Naive thymus-derived CD8-positive, alpha-beta T cell (primary cell): ENCODE measurements at regions not wholly inside any gene's neighbourhood (a gene's known extent, or its start where the extent isn't known, plus 50 kb on each side); places are given as distances from the start of the nearest gene placed in this dataset.
"Not testable (repeated sequence)": the region's sequence is repeated elsewhere in the genome, so short reads cannot be mapped to it uniquely, and the experiment has no call there.

ENCODE experiments used
- ATAC-seq, 2 donors: fragments of 150-1000 bp; cut with Tn5 transposase in 1 of 2; sonication (Bioruptor Pico), chemical (Tn5 transposase) in 1 of 2; 1 replicate in 1 of 2; 2 replicates in 1 of 2; pipeline ENCODE4 v1.10.0; 2021; ENCODE audit warnings: mild to moderate bottlenecking in 2 of 2, moderate library complexity in 2 of 2
- POLR2A ChIA-PET: fragments of 350-600 bp; sonication (Branson Sonifier 250); formaldehyde crosslinking; loops from one replicate; lab custom pipeline; 2021; ENCODE audit warnings: antibody characterized with exemption; lab: Charles Lee
- DNase-seq, 10 donors: peaks; one replicate each; pipeline versions ENCODE4 v3.0.0 to v3.0.0-alpha.2; 2020 to 2022
- H3K27ac Mint-ChIP-seq, 10 donors: one replicate each; pipeline ENCODE4 v1.8.0; 2020 to 2022; ENCODE audit warnings: mild to moderate bottlenecking in 10 of 10, mixed read lengths in 10 of 10, moderate library complexity in 4 of 10, inconsistent platforms in 1 of 10
- H3K27me3 Mint-ChIP-seq, 5 donors: one replicate each; pipeline ENCODE4 v1.8.0; 2021 to 2022; ENCODE audit warnings: mixed read lengths in 5 of 5
- H3K36me3 Mint-ChIP-seq, 3 donors: one replicate each; pipeline ENCODE4 v1.8.0; 2020 to 2022; ENCODE audit warnings: mixed read lengths in 3 of 3, mild to moderate bottlenecking in 2 of 3, inconsistent platforms in 1 of 3
- H3K4me1 Mint-ChIP-seq, 4 donors: one replicate each; pipeline ENCODE4 v1.8.0; 2021 to 2022; ENCODE audit warnings: mixed read lengths in 4 of 4
- H3K4me3 Mint-ChIP-seq, 10 donors: one replicate each; pipeline ENCODE4 v1.8.0; 2020 to 2022; ENCODE audit warnings: mild to moderate bottlenecking in 10 of 10, mixed read lengths in 10 of 10, moderate library complexity in 6 of 10, inconsistent platforms in 1 of 10
- H3K9me3 Mint-ChIP-seq, 9 donors: one replicate each; pipeline ENCODE4 v1.8.0; 2020 to 2022; ENCODE audit warnings: mixed read lengths in 9 of 9, mild to moderate bottlenecking in 3 of 9, inconsistent platforms in 1 of 9, moderate library complexity in 1 of 9

- POLR2A ChIA-PET, result no interaction called here
- H3K4me1 Mint-ChIP-seq, result no peaks in the 10 kb centered on the region
- H3K9me3 Mint-ChIP-seq, result peaks cover 0 to 26% (median 5%) of the 10 kb centered on the region in 9 donors
- H3K36me3 Mint-ChIP-seq, result no peaks in the 10 kb centered on the region
- DNase-seq, result no peak
- H3K4me3 Mint-ChIP-seq, result no peak overlapping the region
- no peak for ATAC-seq
- H3K27ac Mint-ChIP-seq, result no peak overlapping the region
- peaks cover 0 to 6% (median 0%) of the 10 kb centered on the region in 5 donors for H3K27me3 Mint-ChIP-seq
Observed at GRCh38 chr4:72797486-72797885, 228.5 kb upstream of the ADAMTS3 start.

DNA sequence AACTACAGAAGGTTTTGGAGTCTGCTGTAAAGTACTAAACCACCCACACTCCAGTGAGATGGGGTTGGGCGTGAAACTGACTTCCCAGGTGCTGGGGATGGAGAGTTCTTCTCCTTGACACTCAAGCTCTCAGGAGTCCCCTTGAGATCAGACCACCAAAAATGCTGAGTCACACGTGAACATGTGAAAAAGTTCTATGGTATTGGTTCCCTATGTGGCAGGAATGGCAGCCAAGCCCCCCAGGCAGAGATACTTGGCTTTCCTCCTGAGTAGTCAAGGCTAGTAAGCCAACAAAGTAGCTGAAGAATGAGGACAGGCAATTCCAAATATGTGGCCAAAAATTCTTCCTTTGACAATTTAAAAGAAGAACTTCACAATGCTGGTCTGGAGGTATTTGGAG lies 222.0 kb upstream of the ADAMTS3 start:
- Mint-ChIP-seq H3K9me3 (peaks cover 0 to 19% (median 2%) of the 10 kb centered on the region in 9 donors), H3K27me3 (peaks cover 3 to 13% (median 9%) of the 10 kb centered on the region in 5 donors), H3K27ac (no peak overlapping the region), H3K36me3 (no peaks in the 10 kb centered on the region), H3K4me1 (no peaks in the 10 kb centered on the region), H3K4me3 (no peak overlapping the region)
- DNase-seq (no peak), ATAC-seq (no peak)
- POLR2A ChIA-PET, result no interaction called here

DNA sequence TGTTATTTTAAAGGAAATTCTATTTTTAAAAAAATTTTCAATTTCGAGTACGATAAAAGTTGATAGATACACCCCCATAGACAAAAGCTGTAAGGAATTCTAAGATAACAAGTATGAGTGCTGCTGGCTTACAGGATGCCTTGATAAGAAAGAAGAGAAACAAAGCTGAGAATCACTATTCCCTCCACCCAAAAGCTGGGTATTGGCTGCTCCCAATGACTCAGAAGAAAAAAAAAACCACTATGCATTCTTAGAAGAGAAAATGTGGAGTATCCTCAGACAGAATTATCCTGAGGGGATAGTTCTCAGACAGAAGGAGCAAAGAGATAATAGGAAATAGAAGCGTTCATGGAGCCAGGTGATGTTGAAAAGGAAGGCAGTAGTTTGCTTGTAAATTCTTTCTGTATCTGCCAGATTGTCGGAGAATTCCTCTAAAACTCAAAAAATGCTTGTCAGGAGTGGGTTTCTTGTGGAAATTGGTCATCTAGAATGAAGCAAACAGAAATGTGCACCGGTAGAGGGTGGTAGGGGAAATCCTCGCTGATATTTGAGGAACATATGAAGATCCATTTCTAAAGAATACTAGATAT lies 217.5 kb upstream of the ADAMTS3 start:
- Mint-ChIP-seq H3K27ac (peak overlapping the region in 1 of 10 donors; percentile 71), H3K36me3 (no peaks in the 10 kb centered on the region), H3K4me3 (no peak overlapping the region), H3K4me1 (no peaks in the 10 kb centered on the region), H3K27me3 (peaks cover 3 to 13% (median 7%) of the 10 kb centered on the region in 5 donors), H3K9me3 (peaks cover 0 to 4% (median 0%) of the 10 kb centered on the region in 9 donors)
- DNase-seq, result no peak
- POLR2A ChIA-PET, result no interaction called here
- ATAC-seq, result no peak

- Mint-ChIP-seq H3K9me3 (peaks cover 0 to 7% (median 0%) of the 10 kb centered on the region in 9 donors), H3K36me3 (no peaks in the 10 kb centered on the region), H3K4me1 (no peaks in the 10 kb centered on the region), H3K27ac (no peak overlapping the region), H3K4me3 (no peak overlapping the region), H3K27me3 (peaks cover 0 to 7% (median 3%) of the 10 kb centered on the region in 5 donors)
- POLR2A ChIA-PET, result no interaction called here
- no peak for ATAC-seq
- no peak for DNase-seq
Observed at GRCh38 chr4:72779241-72779640, 210.2 kb upstream of the ADAMTS3 start.

DNA sequence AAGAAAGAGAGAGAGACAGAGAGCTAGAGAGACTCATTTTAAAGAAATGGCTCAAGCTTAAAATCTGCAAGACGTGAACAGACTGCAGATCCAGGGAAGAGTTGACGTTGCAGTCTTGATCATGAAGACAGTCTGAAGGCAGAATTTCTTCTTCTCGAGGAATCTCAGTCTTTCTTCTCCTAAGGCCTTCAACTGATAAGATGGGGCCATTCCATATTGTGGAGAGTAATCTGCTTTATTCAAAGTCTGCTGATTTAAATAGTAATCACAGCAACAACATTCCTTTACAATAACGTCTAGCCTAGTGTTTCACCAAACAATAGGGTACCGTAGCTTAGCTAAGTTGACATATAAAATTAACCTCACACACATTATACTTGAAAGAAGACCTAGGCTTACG lies 208.4 kb upstream of the ADAMTS3 start:
- no peak overlapping the region for H3K4me3 Mint-ChIP-seq
- H3K9me3 Mint-ChIP-seq, result peaks cover 0 to 7% (median 0%) of the 10 kb centered on the region in 9 donors
- POLR2A ChIA-PET, result no interaction called here

DNA sequence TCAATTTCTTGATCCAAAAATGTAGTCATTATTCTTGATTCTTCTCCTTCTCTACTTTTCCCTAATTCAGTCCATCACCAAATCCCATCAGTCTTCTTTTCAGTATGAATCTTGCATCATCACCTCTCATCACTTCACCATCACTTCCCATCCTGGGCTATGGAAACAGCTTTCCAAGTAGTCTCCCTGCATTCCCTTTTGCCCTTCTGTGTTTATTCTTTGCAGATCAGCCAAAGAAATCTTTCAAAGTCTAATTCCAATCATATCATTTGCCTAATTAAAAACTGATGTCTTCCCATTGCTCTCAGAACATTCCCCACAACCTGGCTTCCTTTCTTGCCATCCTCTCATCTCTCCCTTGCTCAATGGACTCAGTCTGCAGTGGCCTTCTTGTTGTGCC lies 201.7 kb upstream of the ADAMTS3 start:
- Mint-ChIP-seq H3K36me3 (no peaks in the 10 kb centered on the region), H3K4me3 (no peak overlapping the region), H3K27ac (no peak overlapping the region), H3K9me3 (no peaks in the 10 kb centered on the region), H3K27me3 (peaks cover 0 to 7% (median 0%) of the 10 kb centered on the region in 5 donors), H3K4me1 (no peaks in the 10 kb centered on the region)
- ATAC-seq (no peak), DNase-seq (no peak)
- POLR2A ChIA-PET, result no interaction called here

More for the DNA sequence above, 208.4 kb upstream of the ADAMTS3 start:
- Mint-ChIP-seq H3K27me3 (peaks cover 0 to 7% (median 3%) of the 10 kb centered on the region in 5 donors), H3K27ac (peak overlapping the region in 1 of 10 donors; percentile 47), H3K4me1 (no peaks in the 10 kb centered on the region), H3K36me3 (no peaks in the 10 kb centered on the region)
- DNase-seq (no peak), ATAC-seq (no peak)

GRCh38 chr4:72768364-72768763 lies 199.3 kb upstream of the ADAMTS3 start:
- POLR2A ChIA-PET, result no interaction called here
- H3K4me1 Mint-ChIP-seq, result no peaks in the 10 kb centered on the region

DNA sequence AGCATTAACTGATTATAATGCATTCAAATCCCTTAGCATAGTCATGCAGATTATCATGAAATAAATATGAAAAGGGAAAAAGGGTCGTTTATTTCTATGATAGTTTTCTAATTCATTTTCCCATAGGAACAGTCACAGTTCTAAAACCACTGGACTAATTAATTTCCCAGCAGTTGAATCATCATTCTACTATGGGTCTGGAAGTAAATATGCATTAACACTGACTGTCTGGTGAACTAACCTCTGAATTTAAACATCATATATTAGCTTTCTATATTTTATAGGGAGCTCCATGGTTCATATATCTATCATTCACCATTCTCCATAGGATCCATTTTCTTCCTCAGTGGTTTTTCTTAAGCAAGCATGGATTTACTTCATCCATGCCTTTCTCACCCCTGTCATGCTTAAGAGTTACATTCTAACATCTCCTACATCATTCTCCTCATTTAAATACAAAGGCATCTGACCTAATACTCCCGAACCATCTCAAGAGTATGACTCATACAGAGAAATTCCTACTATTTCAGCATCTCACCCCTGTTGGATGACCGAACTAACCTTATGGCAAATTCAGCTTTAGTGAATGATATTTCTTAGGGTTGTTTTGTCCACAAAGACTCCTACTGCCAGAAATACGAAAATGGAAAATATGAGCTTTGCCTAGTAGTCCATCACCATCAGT lies 198.7 kb upstream of the ADAMTS3 start:
- H3K4me1 Mint-ChIP-seq, result no peaks in the 10 kb centered on the region
- peaks cover 2 to 8% (median 3%) of the 10 kb centered on the region in 5 donors for H3K27me3 Mint-ChIP-seq
- H3K4me3 Mint-ChIP-seq, result no peak overlapping the region
- no peaks in the 10 kb centered on the region for H3K36me3 Mint-ChIP-seq
- no peak overlapping the region for H3K27ac Mint-ChIP-seq
- peaks cover 0 to 4% (median 0%) of the 10 kb centered on the region in 9 donors for H3K9me3 Mint-ChIP-seq
- DNase-seq (no peak), ATAC-seq (no peak)
- POLR2A ChIA-PET, result no interaction called here

More at GRCh38 chr4:72768364-72768763, 199.3 kb upstream of the ADAMTS3 start:
- Mint-ChIP-seq H3K27me3 (peaks cover 2 to 8% (median 3%) of the 10 kb centered on the region in 5 donors), H3K27ac (no peak overlapping the region), H3K4me3 (no peak overlapping the region), H3K9me3 (peaks cover 0 to 4% (median 0%) of the 10 kb centered on the region in 9 donors), H3K36me3 (no peaks in the 10 kb centered on the region)
- no peak for ATAC-seq
- DNase-seq, result no peak

DNA sequence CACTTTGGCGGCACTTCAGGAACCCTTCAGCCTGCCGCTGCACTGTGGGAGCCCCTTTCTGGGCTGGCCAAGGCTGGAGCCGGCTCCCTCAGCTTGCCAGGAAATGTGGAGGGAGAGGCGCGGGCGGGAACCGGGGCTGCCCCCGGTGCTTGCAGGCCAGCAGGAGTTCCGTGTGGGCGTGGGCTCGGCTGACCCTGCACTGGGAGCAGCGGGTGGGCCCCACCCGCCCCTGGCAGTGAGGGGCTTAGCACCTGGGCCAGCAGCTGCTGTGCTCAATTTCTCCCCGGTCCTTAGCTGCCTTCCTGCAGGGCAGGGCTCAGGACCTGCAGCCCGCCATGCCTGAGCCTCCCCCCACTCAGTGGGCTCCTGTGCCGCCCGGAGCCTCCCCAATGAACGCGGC lies 196.8 kb upstream of the ADAMTS3 start:
- H3K36me3 Mint-ChIP-seq, H3K27me3 Mint-ChIP-seq, H3K4me3 Mint-ChIP-seq, POLR2A ChIA-PET, H3K27ac Mint-ChIP-seq, H3K9me3 Mint-ChIP-seq, ATAC-seq, H3K4me1 Mint-ChIP-seq, DNase-seq: not testable (repeated sequence)

DNA sequence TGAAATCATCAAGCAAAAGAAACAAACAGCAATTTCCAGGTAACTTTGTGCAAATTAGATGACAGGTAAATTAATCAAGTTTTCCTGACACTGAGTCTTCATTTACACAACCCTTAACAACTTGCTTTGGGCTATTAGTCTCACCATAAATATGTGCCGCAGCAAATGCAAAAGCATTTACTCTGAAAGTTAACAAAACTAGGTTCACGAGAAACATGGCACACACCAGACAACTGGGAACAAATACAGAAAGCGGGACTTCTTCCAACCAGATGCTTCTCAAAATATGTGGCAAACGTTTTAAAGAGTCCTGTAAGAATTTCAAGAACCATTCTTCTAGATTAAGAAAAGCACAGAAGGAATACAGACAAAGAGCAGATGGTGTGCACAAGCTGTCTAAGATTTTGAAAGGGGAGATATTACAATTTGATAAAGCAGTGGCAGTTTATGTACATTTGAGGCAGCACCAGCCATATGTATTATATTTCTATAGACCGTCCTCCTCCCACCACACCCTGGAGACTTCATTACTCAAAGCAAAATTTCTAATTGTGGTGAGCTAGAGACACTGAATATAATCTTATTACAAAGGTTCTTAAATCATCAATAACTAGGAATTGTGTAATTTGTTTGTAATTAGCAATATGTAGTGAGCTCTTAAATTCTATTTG lies 192.5 kb upstream of the ADAMTS3 start:
- Mint-ChIP-seq H3K4me1 (no peaks in the 10 kb centered on the region), H3K4me3 (no peak overlapping the region), H3K27ac (no peak overlapping the region), H3K9me3 (peaks cover 0 to 4% (median 0%) of the 10 kb centered on the region in 9 donors), H3K36me3 (no peaks in the 10 kb centered on the region), H3K27me3 (peaks cover 0 to 8% (median 2%) of the 10 kb centered on the region in 5 donors)
- ATAC-seq (no peak), DNase-seq (no peak)
- POLR2A ChIA-PET, result no interaction called here

GRCh38 chr4:72753414-72753813 lies 184.4 kb upstream of the ADAMTS3 start:
- Mint-ChIP-seq H3K9me3 (peaks cover 12 to 66% (median 28%) of the 10 kb centered on the region in 9 donors), H3K27me3 (peaks cover 0 to 21% (median 3%) of the 10 kb centered on the region in 5 donors), H3K36me3 (peaks cover 0 to 23% (median 4%) of the 10 kb centered on the region in 3 donors)
- DNase-seq, H3K4me1 Mint-ChIP-seq, POLR2A ChIA-PET, H3K4me3 Mint-ChIP-seq, ATAC-seq, H3K27ac Mint-ChIP-seq: not testable (repeated sequence)

DNA sequence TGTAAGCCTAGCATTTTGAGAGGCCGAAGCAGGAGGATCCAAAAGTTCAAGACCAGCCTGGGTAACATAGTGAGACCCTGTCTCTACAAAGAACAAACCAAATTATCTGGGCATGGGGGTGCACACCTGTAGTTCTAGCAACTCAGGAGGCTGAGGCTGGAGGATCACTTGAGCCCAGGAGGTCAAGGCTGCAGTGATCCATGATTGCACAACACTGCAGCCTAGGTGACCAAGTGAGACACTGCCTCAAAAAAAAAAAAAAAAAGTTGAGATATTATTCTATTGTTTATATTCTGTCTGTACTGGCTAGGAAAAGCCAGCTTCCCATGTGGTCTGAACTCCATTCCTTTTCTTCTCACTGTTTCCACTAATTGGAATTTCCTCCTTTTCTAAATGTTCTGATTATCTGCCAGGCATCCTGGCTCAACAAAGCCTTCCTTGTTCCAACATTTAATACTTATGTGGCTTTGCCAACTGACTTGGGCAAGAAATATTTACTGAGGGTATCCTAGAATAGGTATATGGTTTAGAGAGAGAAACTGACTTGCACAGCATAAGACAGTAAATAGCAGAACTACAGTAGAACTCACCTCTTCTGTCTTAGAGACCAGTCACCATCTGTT lies 175.2 kb upstream of the ADAMTS3 start:
- H3K4me1 Mint-ChIP-seq, result no peaks in the 10 kb centered on the region
- DNase-seq (no peak), ATAC-seq (no peak)
- no peaks in the 10 kb centered on the region for H3K36me3 Mint-ChIP-seq
- H3K9me3 Mint-ChIP-seq, result peaks cover 0 to 11% (median 0%) of the 10 kb centered on the region in 9 donors
- no peak overlapping the region for H3K4me3 Mint-ChIP-seq
- H3K27ac Mint-ChIP-seq, result no peak overlapping the region
- H3K27me3 Mint-ChIP-seq, result peaks cover 0 to 15% (median 0%) of the 10 kb centered on the region in 5 donors
- POLR2A ChIA-PET, result no interaction called here

- peaks cover 0 to 15% (median 0%) of the 10 kb centered on the region in 5 donors for H3K27me3 Mint-ChIP-seq
- ATAC-seq (no peak), DNase-seq (no peak)
- H3K9me3 Mint-ChIP-seq, result peaks cover 0 to 11% (median 0%) of the 10 kb centered on the region in 9 donors
- POLR2A ChIA-PET, result no interaction called here
- H3K36me3 Mint-ChIP-seq, result no peaks in the 10 kb centered on the region
- no peak overlapping the region for H3K4me3 Mint-ChIP-seq
- no peaks in the 10 kb centered on the region for H3K4me1 Mint-ChIP-seq
- no peak overlapping the region for H3K27ac Mint-ChIP-seq
Observed at GRCh38 chr4:72743078-72743477, 174.1 kb upstream of the ADAMTS3 start.
